HUDEP-2 (cell line): ENCODE measurements at regions not wholly inside any gene's neighbourhood (a gene's known extent, or its start where the extent isn't known, plus 50 kb on each side); places are given as distances from the start of the nearest gene placed in this dataset.

Source experiments
- DNase-seq, 76 experiments: peaks; one replicate each; lab custom pipeline; 2025; ENCODE audit not compliant: unreplicated experiment in 76 of 76; lab: John Stamatoyannopoulos, UW

- no peak for DNase-seq
These were observed 438.6 kb downstream of the KLF5 start for GRCh38 chr13:73497430-73497829.

GRCh38 chr13:73496711-73497110 lies 437.9 kb downstream of the KLF5 start:
- no peak for DNase-seq

GRCh38 chr13:73492811-73493210 lies 434.0 kb downstream of the KLF5 start:
- no peak for DNase-seq

GRCh38 chr13:73482556-73482955 lies 423.8 kb downstream of the KLF5 start:
- DNase-seq = no peak

- no peak for DNase-seq
These were observed 423.2 kb downstream of the KLF5 start for GRCh38 chr13:73481886-73482445.

GRCh38 chr13:73480779-73481559 lies 422.2 kb downstream of the KLF5 start:
- no peak for DNase-seq

GRCh38 chr13:73479856-73480255 lies 421.1 kb downstream of the KLF5 start:
- no peak for DNase-seq

GRCh38 chr13:73479351-73479750 lies 420.5 kb downstream of the KLF5 start:
- no peak for DNase-seq

GRCh38 chr13:73477441-73477840 lies 418.6 kb downstream of the KLF5 start:
- no peak for DNase-seq

GRCh38 chr13:73473016-73473415 lies 414.2 kb downstream of the KLF5 start:
- no peak for DNase-seq

GRCh38 chr13:73467125-73467524 lies 408.3 kb downstream of the KLF5 start:
- no peak for DNase-seq

GRCh38 chr13:73466561-73466960 lies 407.8 kb downstream of the KLF5 start:
- DNase-seq = peak in 1 of 76 experiments; percentile 19

GRCh38 chr13:73465617-73465971 lies 406.8 kb downstream of the KLF5 start:
- DNase-seq = peak in 52 of 76 experiments; percentile 0 to 87 (median 64)

GRCh38 chr13:73464758-73465616 lies 406.2 kb downstream of the KLF5 start:
- DNase-seq = peak in 63 of 76 experiments; percentile 2 to 90 (median 58)

GRCh38 chr13:73462241-73462640 lies 403.4 kb downstream of the KLF5 start:
- no peak for DNase-seq

GRCh38 chr13:73451221-73452029 lies 392.6 kb downstream of the KLF5 start:
- no peak for DNase-seq

- DNase-seq = no peak
These were observed 391.8 kb downstream of the KLF5 start for GRCh38 chr13:73450583-73450982.

- DNase-seq = no peak
These were observed 390.4 kb downstream of the KLF5 start for GRCh38 chr13:73449252-73449651.

- DNase-seq = peak in 3 of 76 experiments; percentile 0 to 14 (median 4)
These were observed 381.6 kb downstream of the KLF5 start for GRCh38 chr13:73440296-73440895.

GRCh38 chr13:73433890-73434289 lies 375.1 kb downstream of the KLF5 start:
- DNase-seq = no peak
